CD4-positive, alpha-beta memory T cell (primary cell): ENCODE measurements at regions not wholly inside any gene's neighbourhood (a gene's known extent, or its start where the extent isn't known, plus 50 kb on each side); places are given as distances from the start of the nearest gene placed in this dataset.

Source experiments
- CTCF ChIA-PET: fragments of 350-600 bp; sonication (Branson Sonifier 250); formaldehyde crosslinking; loops from one replicate; lab custom pipeline; 2021; ENCODE audit warnings: inconsistent platforms; ENCODE audit not compliant: partially characterized antibody; lab: Charles Lee
- POLR2A ChIA-PET: fragments of 350-600 bp; sonication (Branson Sonifier 250); formaldehyde crosslinking; loops from one replicate; lab custom pipeline; 2021; ENCODE audit not compliant: partially characterized antibody; lab: Charles Lee
- DNase-seq, 5 donors: peaks; one replicate each; pipeline versions ENCODE4 v3.0.0 to v3.0.0-alpha.2; 2020 to 2022; ENCODE audit warnings: mixed read lengths in 1 of 5
- H3K27ac ChIP-seq: one replicate; pipeline ENCODE4 v1.7.0; 2013; ENCODE audit warnings: low read depth, low read length
- H3K27me3 ChIP-seq: 2 replicates; pipeline ENCODE4 v1.7.0; 2013; ENCODE audit warnings: mild to moderate bottlenecking, low read length, moderate library complexity; ENCODE audit not compliant: insufficient read depth
- H3K36me3 ChIP-seq: 2 replicates; pipeline ENCODE4 v1.7.0; 2013; ENCODE audit warnings: mild to moderate bottlenecking, low read length, moderate library complexity; ENCODE audit not compliant: insufficient read depth
- H3K4me1 ChIP-seq: 2 replicates; pipeline ENCODE4 v1.7.0; 2013; ENCODE audit warnings: mild to moderate bottlenecking, low read length, moderate library complexity; ENCODE audit not compliant: insufficient read depth
- H3K4me3 ChIP-seq, 2 donors: one replicate each; pipeline ENCODE4 v1.7.0; 2013; ENCODE audit warnings: low read length in 2 of 2, mild to moderate bottlenecking in 1 of 2
- H3K9me3 ChIP-seq, 2 donors: one replicate each; pipeline ENCODE4 v1.7.0; 2013; ENCODE audit warnings: low read length in 2 of 2, control low read depth in 1 of 2; ENCODE audit not compliant: control insufficient read depth in 1 of 2
- H3K27ac Mint-ChIP-seq, 7 donors: one replicate each; pipeline ENCODE4 v1.8.0; 2020 to 2021; ENCODE audit warnings: mixed read lengths in 7 of 7, mild to moderate bottlenecking in 6 of 7, inconsistent platforms in 3 of 7, moderate library complexity in 3 of 7
- H3K27me3 Mint-ChIP-seq, 2 donors: one replicate each; pipeline ENCODE4 v1.8.0; 2020 to 2021; ENCODE audit warnings: mixed read lengths in 2 of 2
- H3K36me3 Mint-ChIP-seq, 2 donors: one replicate each; pipeline ENCODE4 v1.8.0; 2020 to 2021; ENCODE audit warnings: mixed read lengths in 2 of 2, inconsistent platforms in 1 of 2, mild to moderate bottlenecking in 1 of 2
- H3K4me1 Mint-ChIP-seq, 4 donors: one replicate each; pipeline ENCODE4 v1.8.0; 2020 to 2021; ENCODE audit warnings: mixed read lengths in 4 of 4, mild to moderate bottlenecking in 1 of 4
- H3K4me3 Mint-ChIP-seq, 8 donors: one replicate each; pipeline ENCODE4 v1.8.0; 2020 to 2021; ENCODE audit warnings: mixed read lengths in 8 of 8, mild to moderate bottlenecking in 7 of 8, moderate library complexity in 6 of 8, inconsistent platforms in 3 of 8
- H3K9me3 Mint-ChIP-seq, 8 donors: one replicate each; pipeline ENCODE4 v1.8.0; 2020 to 2021; ENCODE audit warnings: mixed read lengths in 8 of 8, mild to moderate bottlenecking in 5 of 8, inconsistent platforms in 3 of 8, moderate library complexity in 1 of 8
- intact Hi-C: fragments of 100-400 bp; cut with micrococcal nuclease; formaldehyde crosslinking; loops from one replicate; pipeline ENCODE4 v1.15.1; 2023

GRCh38 chr6:15761045-15761502 lies 98.2 kb upstream of the DTNBP1 start:
- no peaks in the 10 kb centered on the region for H3K4me1 ChIP-seq
- no peak for DNase-seq
- intact Hi-C loops, result no loop called here
- no peaks in the 10 kb centered on the region for H3K36me3 Mint-ChIP-seq
- no peak overlapping the region for H3K4me3 ChIP-seq
- peaks cover 3 to 6% of the 10 kb centered on the region in 2 donors for H3K27me3 Mint-ChIP-seq
- CTCF ChIA-PET, result no interaction called here
- no peaks in the 10 kb centered on the region for H3K36me3 ChIP-seq
- no peak overlapping the region for H3K4me3 Mint-ChIP-seq
- H3K27ac ChIP-seq, result no peak overlapping the region
- no peaks in the 10 kb centered on the region for H3K4me1 Mint-ChIP-seq
- POLR2A ChIA-PET, result no interaction called here
- H3K27me3 ChIP-seq, result no peaks in the 10 kb centered on the region
- H3K9me3 Mint-ChIP-seq, result no peaks in the 10 kb centered on the region
- no peak overlapping the region for H3K27ac Mint-ChIP-seq
- H3K9me3 ChIP-seq, result no peaks in the 10 kb centered on the region

DNA sequence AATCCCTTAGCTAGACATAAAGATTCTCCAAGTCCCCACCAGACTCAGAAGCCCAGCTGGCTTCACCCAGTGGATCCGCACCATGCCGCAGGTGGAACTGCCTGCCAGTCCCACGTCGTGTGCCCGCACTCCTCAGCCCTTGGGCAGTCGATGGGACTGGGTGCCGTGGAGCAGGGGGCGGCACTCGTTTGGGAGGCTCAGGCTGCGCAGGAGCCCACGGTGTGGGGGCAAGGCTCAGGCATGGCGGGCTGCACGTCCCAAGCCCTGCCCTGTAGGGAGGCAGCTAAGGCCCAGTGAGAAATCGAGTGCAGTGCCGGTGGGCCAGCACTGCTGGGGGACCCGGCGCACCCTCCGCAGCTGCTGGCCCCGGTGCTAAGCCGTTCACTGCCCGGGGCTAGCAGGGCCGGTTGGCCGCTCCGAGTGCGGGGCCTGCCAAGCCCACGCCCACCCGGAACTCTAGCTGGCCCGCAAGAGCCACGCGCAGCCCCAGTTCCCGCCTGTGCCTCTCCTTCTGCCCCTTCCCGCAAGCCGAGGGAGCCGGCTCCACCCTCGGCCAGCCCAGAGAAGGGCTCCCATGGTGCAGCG lies 95.9 kb upstream of the DTNBP1 start:
- POLR2A ChIA-PET, result no interaction called here
- no peak for DNase-seq

GRCh38 chr6:15755526-15755925 lies 92.7 kb upstream of the DTNBP1 start:
- CTCF ChIA-PET, result no interaction called here
- H3K4me3 Mint-ChIP-seq, result no peak overlapping the region
- no peaks in the 10 kb centered on the region for H3K36me3 Mint-ChIP-seq

More for the DNA sequence above, 95.9 kb upstream of the DTNBP1 start:
- Mint-ChIP-seq H3K4me1 (no peaks in the 10 kb centered on the region), H3K9me3 (no peaks in the 10 kb centered on the region), H3K4me3 (no peak overlapping the region), H3K27me3 (peaks cover 0 to 3% of the 10 kb centered on the region in 2 donors), H3K27ac (no peak overlapping the region), H3K36me3 (no peaks in the 10 kb centered on the region)
- Histone ChIP-seq H3K4me3 (no peak overlapping the region), H3K9me3 (no peaks in the 10 kb centered on the region), H3K27me3 (no peaks in the 10 kb centered on the region), H3K4me1 (no peaks in the 10 kb centered on the region), H3K27ac (no peak overlapping the region), H3K36me3 (no peaks in the 10 kb centered on the region)
- intact Hi-C loops, result no loop called here
- CTCF ChIA-PET, result no interaction called here

GRCh38 chr6:15754706-15755079 lies 91.9 kb upstream of the DTNBP1 start:
- Histone ChIP-seq H3K4me1 (no peaks in the 10 kb centered on the region), H3K9me3 (no peaks in the 10 kb centered on the region), H3K4me3 (no peak overlapping the region), H3K27me3 (no peaks in the 10 kb centered on the region), H3K27ac (no peak overlapping the region), H3K36me3 (no peaks in the 10 kb centered on the region)
- CTCF ChIA-PET, result interaction anchor here (1.0 to 1.1 kb wide), 2 partner anchors 13 to 428 kb away, joined by 3 to 4 read pairs; no protein-coding TSS in a partner anchor
- H3K4me3 Mint-ChIP-seq, result no peak overlapping the region
- no peaks in the 10 kb centered on the region for H3K36me3 Mint-ChIP-seq
- POLR2A ChIA-PET, result no interaction called here
- intact Hi-C loops, result no loop called here
- no peaks in the 10 kb centered on the region for H3K4me1 Mint-ChIP-seq
- no peaks in the 10 kb centered on the region for H3K9me3 Mint-ChIP-seq
- H3K27ac Mint-ChIP-seq, result no peak overlapping the region
- no peaks in the 10 kb centered on the region for H3K27me3 Mint-ChIP-seq
- no peak for DNase-seq

More at GRCh38 chr6:15755526-15755925, 92.7 kb upstream of the DTNBP1 start:
- H3K27me3 ChIP-seq, result no peaks in the 10 kb centered on the region
- no peak for DNase-seq
- Mint-ChIP-seq H3K27ac (no peak overlapping the region), H3K4me1 (no peaks in the 10 kb centered on the region), H3K27me3 (no peaks in the 10 kb centered on the region), H3K9me3 (no peaks in the 10 kb centered on the region)
- H3K4me3 ChIP-seq, result no peak overlapping the region
- no peaks in the 10 kb centered on the region for H3K36me3 ChIP-seq
- no peaks in the 10 kb centered on the region for H3K4me1 ChIP-seq
- H3K27ac ChIP-seq, result no peak overlapping the region
- POLR2A ChIA-PET, result no interaction called here
- H3K9me3 ChIP-seq, result no peaks in the 10 kb centered on the region
- intact Hi-C loops, result no loop called here

GRCh38 chr6:15754035-15754705 lies 91.3 kb upstream of the DTNBP1 start:
- no peaks in the 10 kb centered on the region for H3K36me3 ChIP-seq
- H3K9me3 Mint-ChIP-seq, result no peaks in the 10 kb centered on the region
- CTCF ChIA-PET, result interaction anchor here (1.0 to 1.1 kb wide), 2 partner anchors 13 to 429 kb away, joined by 3 to 4 read pairs; no protein-coding TSS in a partner anchor
- H3K27ac ChIP-seq, result no peak overlapping the region
- DNase-seq, result no peak
- H3K36me3 Mint-ChIP-seq, result no peaks in the 10 kb centered on the region
- H3K4me1 Mint-ChIP-seq, result no peaks in the 10 kb centered on the region
- H3K4me3 ChIP-seq, result no peak overlapping the region
- H3K27ac Mint-ChIP-seq, result no peak overlapping the region
- H3K27me3 Mint-ChIP-seq, result no peaks in the 10 kb centered on the region
- POLR2A ChIA-PET, result no interaction called here
- H3K9me3 ChIP-seq, result no peaks in the 10 kb centered on the region
- no peak overlapping the region for H3K4me3 Mint-ChIP-seq
- no peaks in the 10 kb centered on the region for H3K4me1 ChIP-seq
- intact Hi-C loops, result no loop called here
- no peaks in the 10 kb centered on the region for H3K27me3 ChIP-seq

- CTCF ChIA-PET, result no interaction called here
- intact Hi-C loops, result no loop called here
Observed at GRCh38 chr6:15752820-15753219, 90.0 kb upstream of the DTNBP1 start.

DNA sequence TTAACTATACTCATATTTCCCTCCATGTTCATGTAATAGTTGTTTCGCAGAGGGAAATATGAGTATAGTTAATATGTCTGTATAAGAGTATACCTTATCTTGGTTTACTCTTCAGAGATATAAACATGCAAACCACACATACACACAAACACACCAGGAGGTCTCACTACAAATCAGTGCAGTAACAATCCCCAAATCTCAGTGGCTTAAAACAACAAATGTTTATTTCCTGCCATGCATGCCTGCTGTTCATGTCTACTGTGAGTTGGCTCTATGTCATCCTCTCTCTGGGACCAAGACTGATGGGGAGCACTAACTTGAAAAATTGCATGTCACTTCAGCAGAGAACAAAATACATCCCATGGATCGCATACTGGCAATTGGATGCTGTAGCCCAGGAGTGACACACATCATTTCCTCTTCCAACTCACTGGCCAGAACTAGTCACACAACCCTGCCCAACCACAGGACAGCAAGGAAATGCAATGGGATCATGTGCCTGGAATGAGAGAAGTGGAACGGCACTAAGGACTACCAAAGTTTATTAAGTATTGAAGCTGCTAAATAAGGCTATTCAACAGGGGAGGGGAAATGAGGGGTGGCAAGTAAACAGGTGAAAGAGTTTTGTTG lies 89.0 kb upstream of the DTNBP1 start:
- POLR2A ChIA-PET, result no interaction called here

More at GRCh38 chr6:15752820-15753219, 90.0 kb upstream of the DTNBP1 start:
- no peak overlapping the region for H3K4me3 ChIP-seq
- no peaks in the 10 kb centered on the region for H3K9me3 Mint-ChIP-seq
- no peaks in the 10 kb centered on the region for H3K4me1 Mint-ChIP-seq
- no peaks in the 10 kb centered on the region for H3K36me3 ChIP-seq
- no peak overlapping the region for H3K4me3 Mint-ChIP-seq
- POLR2A ChIA-PET, result no interaction called here
- H3K27me3 ChIP-seq, result no peaks in the 10 kb centered on the region
- H3K36me3 Mint-ChIP-seq, result no peaks in the 10 kb centered on the region
- H3K27ac Mint-ChIP-seq, result no peak overlapping the region
- H3K4me1 ChIP-seq, result no peaks in the 10 kb centered on the region
- H3K27ac ChIP-seq, result no peak overlapping the region
- DNase-seq, result no peak
- H3K9me3 ChIP-seq, result no peaks in the 10 kb centered on the region
- no peaks in the 10 kb centered on the region for H3K27me3 Mint-ChIP-seq

More for the DNA sequence above, 89.0 kb upstream of the DTNBP1 start:
- Histone ChIP-seq H3K4me3 (no peak overlapping the region), H3K9me3 (no peaks in the 10 kb centered on the region), H3K36me3 (no peaks in the 10 kb centered on the region), H3K27ac (no peak overlapping the region), H3K27me3 (no peaks in the 10 kb centered on the region), H3K4me1 (no peaks in the 10 kb centered on the region)
- Mint-ChIP-seq H3K4me3 (no peak overlapping the region), H3K4me1 (no peaks in the 10 kb centered on the region), H3K9me3 (no peaks in the 10 kb centered on the region), H3K27ac (no peak overlapping the region), H3K27me3 (no peaks in the 10 kb centered on the region), H3K36me3 (no peaks in the 10 kb centered on the region)
- no peak for DNase-seq
- intact Hi-C loops, result no loop called here
- CTCF ChIA-PET, result no interaction called here
